SK-N-SH (cell line): ENCODE measurements at regions not wholly inside any gene's neighbourhood (a gene's known extent, or its start where the extent isn't known, plus 50 kb on each side); places are given as distances from the start of the nearest gene placed in this dataset.

Experiments
- EP300 ChIP-seq, 2 experiments: IDR thresholded peaks; 2 replicates each; pipeline versions ENCODE4 v1.4.0 to v1.6.1; 2012; ENCODE audit warnings: borderline replicate concordance in 1 of 2, low read depth in 1 of 2, low read length in 1 of 2
- EZH2phosphoT487 ChIP-seq: fragments of 200-600 bp; sonication (generic); IDR thresholded peaks from 2 replicates; pipeline ENCODE4 v1.6.1; 2017; ENCODE audit warnings: low read depth, mixed run types, mild to moderate bottlenecking, antibody characterized with exemption, moderate library complexity, borderline replicate concordance
- GABPA ChIP-seq: IDR thresholded peaks from 2 replicates; pipeline ENCODE4 v1.4.0; 2012; ENCODE audit warnings: low read depth, mild to moderate bottlenecking
- MXI1 ChIP-seq: IDR thresholded peaks from 2 replicates; pipeline ENCODE4 v1.6.1; 2012; ENCODE audit warnings: mild to moderate bottlenecking, low read depth, low read length, improper control_type of control experiment
- POLR2AphosphoS5 ChIP-seq: IDR thresholded peaks from 2 replicates; pipeline ENCODE4 v1.6.1; 2012; ENCODE audit warnings: low read depth, low read length
- SMC3 ChIP-seq: IDR thresholded peaks from 2 replicates; pipeline ENCODE4 v1.6.1; 2012; ENCODE audit warnings: low read depth, low read length, improper control_type of control experiment
- TAF1 ChIP-seq: IDR thresholded peaks from 2 replicates; pipeline ENCODE4 v1.6.1; 2012; ENCODE audit warnings: low read depth, mild to moderate bottlenecking, low read length, moderate library complexity, borderline replicate concordance
- TF ChIP-seq, protein P1 (sequence below): fragments of 200-600 bp; sonication (generic); IDR thresholded peaks from 2 replicates; pipeline ENCODE4 v1.6.1; 2017; ENCODE audit warnings: antibody characterized with exemption, mild to moderate bottlenecking, moderate library complexity
- TF ChIP-seq, protein P2 (sequence below): IDR thresholded peaks from 2 replicates; pipeline ENCODE4 v1.4.0; 2012; ENCODE audit warnings: low read depth

DNA sequence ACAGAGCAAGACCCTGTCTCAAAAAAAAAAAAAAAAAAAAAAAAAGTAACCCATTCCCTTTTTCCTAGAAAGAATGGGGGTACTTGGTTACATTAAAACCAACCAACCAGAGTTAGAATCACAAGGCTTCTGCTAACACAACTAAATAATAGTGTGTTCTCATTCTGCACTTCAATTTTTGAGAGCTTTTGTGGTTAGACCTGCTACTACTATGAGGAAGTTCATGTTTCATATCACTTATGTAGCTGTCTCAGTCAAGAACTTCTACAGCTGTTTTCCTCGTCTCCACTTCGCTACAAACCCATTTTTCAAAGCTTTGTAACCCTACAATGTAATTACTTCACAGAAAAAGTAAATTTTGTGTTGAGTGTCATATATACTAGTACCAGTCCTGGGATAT, 58.3 kb downstream of the PDHA2 start:
- TF ChIP-seq EZH2phosphoT487, result no peak
- TF ChIP-seq, protein P1, sequence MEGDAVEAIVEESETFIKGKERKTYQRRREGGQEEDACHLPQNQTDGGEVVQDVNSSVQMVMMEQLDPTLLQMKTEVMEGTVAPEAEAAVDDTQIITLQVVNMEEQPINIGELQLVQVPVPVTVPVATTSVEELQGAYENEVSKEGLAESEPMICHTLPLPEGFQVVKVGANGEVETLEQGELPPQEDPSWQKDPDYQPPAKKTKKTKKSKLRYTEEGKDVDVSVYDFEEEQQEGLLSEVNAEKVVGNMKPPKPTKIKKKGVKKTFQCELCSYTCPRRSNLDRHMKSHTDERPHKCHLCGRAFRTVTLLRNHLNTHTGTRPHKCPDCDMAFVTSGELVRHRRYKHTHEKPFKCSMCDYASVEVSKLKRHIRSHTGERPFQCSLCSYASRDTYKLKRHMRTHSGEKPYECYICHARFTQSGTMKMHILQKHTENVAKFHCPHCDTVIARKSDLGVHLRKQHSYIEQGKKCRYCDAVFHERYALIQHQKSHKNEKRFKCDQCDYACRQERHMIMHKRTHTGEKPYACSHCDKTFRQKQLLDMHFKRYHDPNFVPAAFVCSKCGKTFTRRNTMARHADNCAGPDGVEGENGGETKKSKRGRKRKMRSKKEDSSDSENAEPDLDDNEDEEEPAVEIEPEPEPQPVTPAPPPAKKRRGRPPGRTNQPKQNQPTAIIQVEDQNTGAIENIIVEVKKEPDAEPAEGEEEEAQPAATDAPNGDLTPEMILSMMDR, result no peak
- TF ChIP-seq, protein P2, sequence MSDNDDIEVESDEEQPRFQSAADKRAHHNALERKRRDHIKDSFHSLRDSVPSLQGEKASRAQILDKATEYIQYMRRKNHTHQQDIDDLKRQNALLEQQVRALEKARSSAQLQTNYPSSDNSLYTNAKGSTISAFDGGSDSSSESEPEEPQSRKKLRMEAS, result no peak
- TF ChIP-seq EP300 (IDR thresholded peaks at IDR 0.05; ENCODE audit: borderline replicate concordance in 1 of 2, low read depth in 1 of 2, low read length in 1 of 2), result no peak
- TF ChIP-seq POLR2AphosphoS5, result no peak
- TF ChIP-seq GABPA, result no peak
- no peak for TF ChIP-seq MXI1
- no peak for TF ChIP-seq SMC3
- no peak for TF ChIP-seq TAF1
